ENCODE measurements at regions not wholly inside any gene's neighbourhood (a gene's known extent, or its start where the extent isn't known, plus 50 kb on each side); places are given as distances from the start of the nearest gene placed in this dataset.

DNA sequence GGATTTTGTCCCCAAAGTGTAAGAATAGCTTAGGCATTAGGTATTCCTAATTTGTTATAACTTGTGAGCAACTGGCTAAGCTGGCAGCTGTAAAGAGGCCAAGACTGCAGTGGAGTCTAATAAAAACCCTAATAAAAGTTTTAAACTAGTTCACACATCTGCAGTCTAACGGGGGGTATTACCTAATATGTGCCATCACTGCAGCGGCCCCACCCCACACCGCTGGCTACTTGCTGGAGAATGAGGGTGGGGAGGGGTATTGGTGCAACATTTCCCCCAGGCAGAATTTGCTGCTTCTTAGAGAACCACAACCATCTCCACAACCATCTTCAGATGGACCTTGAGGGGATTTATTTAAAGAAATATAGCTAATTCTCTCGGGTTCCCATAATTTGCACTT, 135.0 kb downstream of the ZC3H11B start:
- DNase-seq (ENCODE audit: extremely low read depth in 1 of 2, low read depth in 1 of 2) = no peak

DNA sequence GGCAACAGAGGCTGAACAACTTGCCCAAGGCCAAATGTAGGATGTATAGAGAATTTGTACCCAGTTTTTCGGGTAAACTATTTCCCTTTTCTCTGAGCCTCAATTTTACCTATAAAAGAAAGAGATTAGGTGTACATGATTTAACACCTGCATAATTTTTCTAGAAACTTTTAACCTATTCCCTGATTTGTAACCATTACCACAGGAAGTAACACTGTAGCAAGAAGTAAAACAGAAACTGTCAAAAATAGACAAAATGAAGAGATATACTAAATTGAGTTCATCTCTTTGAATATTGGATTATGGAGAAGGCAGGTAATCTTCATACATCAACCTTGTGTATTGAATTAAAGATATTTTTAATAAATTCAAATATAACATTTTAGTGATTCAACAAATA, 136.2 kb downstream of the ZC3H11B start:
- DNase-seq (ENCODE audit: extremely low read depth in 1 of 2, low read depth in 1 of 2) = no peak

DNA sequence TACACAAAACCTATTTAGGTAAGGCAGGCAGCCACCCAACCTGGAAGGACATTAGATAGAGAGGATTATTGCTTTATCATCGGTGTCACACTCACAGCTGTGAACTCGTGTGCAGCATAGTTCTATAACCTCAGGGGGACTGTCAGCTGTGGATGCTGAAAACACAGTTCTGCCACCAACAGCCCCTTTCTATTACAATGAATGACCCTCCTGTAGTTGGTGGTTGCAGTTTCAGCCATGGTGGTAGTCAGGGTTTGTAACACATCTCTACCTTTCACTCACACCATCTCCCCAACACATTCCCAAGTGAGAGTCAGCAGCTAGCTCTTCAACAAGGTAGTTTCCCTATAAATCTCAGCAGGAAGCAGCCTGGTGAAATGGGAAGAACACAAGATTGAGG, 136.8 kb downstream of the ZC3H11B start:
- no peak for DNase-seq (ENCODE audit: extremely low read depth in 1 of 2, low read depth in 1 of 2)

DNA sequence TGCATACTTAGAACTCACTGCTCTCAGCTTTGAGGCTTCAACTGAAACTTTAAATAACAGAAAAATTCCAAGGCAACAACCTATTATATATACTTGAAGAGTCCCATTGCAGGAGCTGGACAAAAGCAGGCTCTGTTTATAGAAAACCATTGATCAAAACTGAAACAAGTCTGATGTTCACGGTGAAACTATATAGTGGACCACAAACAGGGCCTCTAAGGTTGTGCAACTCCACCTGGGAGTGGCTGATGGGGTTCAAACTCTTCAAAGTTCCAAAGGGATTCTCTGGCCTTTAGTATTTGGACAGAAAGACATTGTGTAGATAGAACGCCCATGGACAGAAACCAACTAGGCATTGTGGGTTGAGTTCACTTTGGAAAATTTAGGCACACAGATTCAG, 140.3 kb downstream of the ZC3H11B start:
- no peak for DNase-seq (ENCODE audit: extremely low read depth in 1 of 2, low read depth in 1 of 2)

DNA sequence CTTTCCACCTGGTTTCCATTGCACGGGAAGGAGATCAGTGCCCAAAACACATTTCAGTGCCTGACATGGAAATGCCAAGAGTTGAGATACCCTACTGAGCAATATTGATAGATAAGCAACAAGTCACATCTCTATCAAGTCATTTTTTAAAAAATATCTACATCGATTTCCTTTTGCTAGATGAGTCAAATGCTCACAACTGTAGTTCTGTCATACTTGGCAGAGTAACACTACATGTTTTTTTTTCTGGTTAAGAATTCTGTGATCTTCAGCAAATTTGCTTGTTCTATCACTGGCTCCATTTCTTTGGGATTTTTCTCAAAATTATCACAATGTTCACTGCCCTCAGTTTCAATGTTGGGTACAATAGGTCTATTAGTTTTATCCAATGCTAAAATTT, 145.4 kb downstream of the ZC3H11B start:
- DNase-seq (ENCODE audit: extremely low read depth in 1 of 2, low read depth in 1 of 2) = no peak

DNA sequence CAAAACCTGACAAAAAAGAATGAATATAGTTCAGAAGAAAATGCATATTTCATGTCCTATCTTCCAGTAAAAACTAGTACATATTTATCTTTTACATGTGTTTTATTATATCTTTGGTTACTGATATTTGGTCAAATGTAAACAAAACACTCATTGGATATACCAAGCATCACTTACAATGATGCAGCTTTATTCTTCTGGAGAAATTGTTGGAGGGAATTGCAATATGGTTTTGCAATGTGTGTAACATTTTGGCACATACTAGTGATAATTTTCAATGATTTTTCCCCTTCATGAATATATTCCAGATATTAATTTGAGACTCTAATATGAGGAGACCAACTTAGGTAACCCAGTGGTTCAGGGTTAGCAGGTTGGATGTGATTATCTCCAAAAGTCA, 146.1 kb downstream of the ZC3H11B start:
- DNase-seq (ENCODE audit: extremely low read depth in 1 of 2, low read depth in 1 of 2) = no peak

DNA sequence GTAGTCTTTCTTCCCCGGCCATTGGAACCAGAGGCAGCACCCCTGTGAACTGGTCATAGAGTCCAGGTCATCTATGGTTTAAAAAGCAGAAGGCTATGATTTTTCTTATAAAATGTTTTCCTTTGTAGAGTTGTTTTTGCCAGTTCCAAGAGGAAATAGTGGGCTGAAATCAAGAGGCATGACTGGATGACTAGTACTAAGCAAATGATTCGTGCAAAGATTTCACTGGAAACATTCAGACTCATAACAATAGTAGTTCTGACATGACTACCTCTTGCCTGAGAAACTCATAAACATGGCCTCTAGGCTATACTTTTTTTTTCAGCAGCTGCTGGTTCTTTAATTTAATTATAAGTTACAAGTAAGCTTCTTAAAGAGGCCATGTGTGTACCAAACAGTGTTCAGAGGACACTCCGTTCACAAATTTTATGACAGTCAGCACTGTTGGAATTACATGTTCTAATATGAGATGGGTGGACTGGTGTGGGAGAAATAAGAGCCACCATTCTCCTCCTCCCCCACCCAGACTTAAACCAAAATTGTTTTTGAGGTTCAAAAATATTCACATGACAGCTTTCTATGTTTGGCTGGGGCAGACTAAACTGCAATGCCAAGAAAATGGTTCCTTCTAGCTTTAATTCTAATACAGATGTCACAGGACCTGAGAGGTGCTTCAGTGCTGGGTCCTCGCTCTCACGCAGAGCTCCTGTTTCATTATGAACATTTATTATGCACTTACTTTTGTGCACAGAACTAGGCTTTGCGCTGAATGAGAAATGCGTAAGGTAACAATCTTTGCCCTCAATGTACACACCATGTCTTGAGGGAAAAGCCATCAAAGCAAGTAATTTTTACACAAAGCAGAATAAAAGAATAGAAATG, 147.5 kb downstream of the ZC3H11B start:
- no peak for DNase-seq (ENCODE audit: extremely low read depth in 1 of 2, low read depth in 1 of 2)

DNA sequence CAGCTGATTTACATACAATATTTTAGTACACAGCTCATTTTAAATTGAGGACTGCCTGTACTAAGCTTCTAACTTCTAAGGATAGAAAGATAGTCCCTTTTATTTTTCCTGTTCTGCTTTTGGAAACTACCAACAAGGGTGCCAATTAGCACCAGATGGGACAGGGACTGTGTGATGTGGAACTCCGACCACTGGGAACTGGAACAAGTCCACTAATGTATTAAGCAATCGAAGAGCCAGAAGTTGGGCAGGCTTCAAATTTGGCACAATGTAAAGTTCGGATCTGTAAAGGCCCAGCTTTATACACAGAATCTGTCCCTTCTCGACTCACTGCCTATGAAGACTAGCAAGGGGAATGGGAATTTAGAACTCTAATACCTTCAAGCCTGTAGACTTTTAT, 149.3 kb downstream of the ZC3H11B start:
- DNase-seq (ENCODE audit: extremely low read depth in 1 of 2, low read depth in 1 of 2) = no peak

DNA sequence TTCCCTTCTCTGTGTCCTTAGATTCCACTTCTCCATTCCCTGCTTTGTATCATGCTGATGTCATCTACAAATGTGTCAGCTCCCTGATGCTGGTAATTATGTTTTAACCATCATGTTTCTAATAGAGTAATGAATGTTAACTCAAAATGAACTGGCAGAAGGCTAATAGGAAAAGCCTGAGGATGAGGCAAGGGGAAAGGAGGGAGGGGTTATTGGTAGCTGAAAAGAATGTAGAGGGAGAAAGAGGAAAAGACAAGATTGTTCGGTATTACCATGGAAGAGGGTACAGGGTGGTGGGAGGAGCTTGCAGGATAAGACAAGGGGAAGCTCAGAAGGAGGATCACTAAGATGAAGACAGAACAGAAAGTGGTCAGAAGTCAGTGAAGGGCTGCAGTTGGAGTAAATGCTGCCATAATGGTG, 150.9 kb downstream of the ZC3H11B start:
- DNase-seq (ENCODE audit: extremely low read depth in 1 of 2, low read depth in 1 of 2) = no peak

DNA sequence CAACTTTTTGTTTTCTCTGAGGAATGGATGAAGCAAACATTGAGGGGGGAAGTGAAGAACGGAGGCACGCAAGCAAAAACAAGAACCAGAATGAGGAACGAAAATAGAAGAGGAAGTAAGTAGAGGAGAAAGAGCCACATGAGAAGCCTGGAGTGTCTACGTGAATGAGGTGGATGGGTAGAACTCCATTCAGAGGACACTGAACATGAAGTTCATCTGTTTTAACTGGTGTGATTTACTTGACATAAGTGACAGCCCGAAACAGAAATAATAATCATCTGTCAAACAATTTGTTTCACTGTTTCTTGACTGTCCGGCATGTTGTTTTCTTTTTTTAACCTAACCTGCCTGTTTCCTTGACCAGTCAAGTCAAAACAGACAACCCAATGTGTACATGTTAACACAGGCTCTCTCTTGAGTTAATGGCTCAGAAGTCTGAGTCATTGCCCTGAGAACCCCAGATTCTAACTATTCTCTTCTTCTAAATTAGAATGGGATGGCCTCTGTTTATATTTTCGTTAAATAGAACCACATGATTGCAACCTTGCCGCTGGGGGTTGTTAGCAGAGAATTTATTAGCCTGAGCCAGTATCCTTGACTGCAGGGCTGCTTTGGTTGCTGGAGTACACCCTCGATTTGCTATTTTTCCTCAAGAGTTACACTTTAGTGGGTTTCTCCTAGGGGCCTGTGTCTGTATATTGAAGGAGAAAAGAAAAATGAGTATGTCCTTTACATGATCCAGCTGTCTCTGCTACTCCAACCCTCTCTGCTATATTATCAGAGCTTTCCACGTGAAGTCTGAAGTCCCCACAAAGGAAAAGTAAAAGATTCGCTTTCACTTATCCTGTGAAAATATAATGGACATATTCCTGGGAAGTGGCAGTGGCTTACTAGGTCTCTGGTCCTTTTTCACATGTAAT, 151.7 kb downstream of the ZC3H11B start:
- DNase-seq (ENCODE audit: extremely low read depth in 1 of 2, low read depth in 1 of 2) = no peak

DNA sequence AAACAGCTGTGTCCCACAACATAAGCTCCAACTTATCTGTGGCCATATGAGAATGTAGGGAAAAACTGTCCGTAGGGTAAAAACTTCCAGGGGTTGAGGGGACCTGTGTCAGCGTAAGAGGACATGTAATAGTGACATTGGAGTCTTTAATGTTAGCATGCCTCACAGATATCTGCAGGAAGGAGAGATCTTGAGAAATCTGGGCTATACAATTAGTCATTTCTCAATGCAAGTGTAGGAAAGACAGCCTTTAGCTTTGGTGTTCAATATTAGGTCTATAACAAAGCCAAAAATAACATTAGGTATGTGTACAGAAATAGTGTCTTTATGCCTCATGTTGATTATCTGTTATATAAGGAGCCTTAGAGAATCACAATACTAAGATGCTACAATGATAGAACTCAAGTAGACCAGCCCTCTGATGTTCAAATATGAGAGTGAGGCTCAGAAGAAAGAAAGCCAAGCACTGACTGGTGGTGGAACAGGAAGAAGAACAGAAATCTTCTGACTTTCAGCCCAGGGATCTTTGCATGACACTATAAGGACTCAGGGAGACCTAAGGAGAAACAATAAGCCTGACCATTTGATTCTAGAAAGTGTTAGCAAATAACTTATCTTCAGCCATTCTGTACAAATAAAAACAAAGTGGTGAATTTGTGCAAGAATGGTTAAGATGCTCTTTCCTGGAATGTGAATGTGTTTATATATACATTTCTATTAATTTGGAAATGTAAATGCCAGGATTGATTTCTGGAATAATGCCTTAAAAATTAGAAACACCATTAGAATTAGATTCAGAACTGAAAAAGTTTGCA, 152.6 kb downstream of the ZC3H11B start:
- no peak for DNase-seq (ENCODE audit: extremely low read depth in 1 of 2, low read depth in 1 of 2)

DNA sequence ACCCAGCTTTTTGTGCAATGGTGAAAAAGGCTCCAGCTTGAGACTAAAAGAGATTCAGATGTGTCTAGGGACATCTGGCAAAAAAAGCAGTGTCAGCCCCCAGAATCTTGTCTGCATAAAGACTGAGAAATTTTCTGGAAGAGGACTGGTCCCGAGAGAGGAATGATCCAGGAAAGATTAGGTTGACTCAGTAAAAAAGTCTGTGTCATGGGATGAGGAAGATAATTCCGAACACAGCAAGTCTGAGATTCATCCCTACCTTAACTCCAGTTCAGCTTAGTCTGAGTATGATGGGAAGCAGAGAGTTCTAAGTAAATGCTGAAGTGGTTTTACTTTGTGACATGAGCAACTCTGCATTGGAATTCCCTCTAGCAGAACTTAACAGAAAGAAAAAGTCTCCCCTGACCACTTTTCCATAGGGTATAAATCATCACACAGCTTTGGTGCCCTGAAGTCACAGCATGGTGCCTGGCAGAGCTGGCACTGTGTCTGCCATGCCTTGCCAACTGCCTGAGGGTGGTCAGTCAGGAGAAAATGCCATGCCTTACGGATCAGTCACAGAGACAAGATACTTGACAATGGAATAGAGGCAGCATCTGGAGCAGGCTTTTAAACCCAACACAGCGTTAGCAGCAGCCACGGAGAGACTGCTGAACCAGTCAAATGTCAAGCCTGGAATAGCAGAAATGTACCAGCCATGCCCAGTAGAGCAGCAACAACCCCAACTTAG, 153.4 kb downstream of the ZC3H11B start:
- DNase-seq (ENCODE audit: extremely low read depth in 1 of 2, low read depth in 1 of 2) = no peak

DNA sequence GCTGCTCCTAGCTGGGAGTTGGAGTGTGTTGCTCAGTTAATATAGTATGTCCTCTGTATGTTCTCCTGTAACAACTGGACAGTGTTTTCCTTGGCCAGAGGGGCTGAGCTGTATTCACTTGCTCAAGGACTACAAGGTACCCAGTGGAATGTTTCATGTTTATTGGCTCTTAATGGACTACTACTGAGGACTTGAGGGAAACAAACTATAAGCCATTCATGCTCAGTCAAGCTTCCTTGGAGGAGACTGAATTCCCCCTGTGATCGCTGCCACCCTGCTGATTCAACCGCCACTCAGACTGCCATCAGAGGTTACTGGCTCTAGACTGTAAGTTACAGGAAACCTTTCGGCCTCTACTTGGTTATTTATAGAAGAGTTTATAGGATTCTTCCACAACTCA, 166.6 kb downstream of the ZC3H11B start:
- DNase-seq (ENCODE audit: extremely low read depth in 1 of 2, low read depth in 1 of 2) = no peak

DNA sequence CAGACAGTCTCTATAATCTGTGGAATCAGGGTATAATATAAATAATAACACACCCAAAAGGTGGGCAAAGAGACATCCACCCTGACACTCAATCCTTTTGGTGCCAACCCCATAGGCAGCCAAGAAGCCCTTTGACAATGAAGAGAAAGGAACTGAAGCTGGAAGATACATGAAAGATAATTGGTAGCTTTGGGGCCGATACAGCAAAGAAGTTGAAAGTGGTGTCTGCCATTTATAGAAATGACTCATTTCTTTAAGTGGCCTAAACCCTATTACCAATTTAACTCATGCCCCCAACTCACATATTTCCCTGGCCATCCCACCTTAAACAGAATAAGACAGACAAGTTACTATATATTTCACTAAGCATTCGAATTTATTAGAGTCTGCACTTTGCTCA, 167.0 kb downstream of the ZC3H11B start:
- no peak for DNase-seq (ENCODE audit: extremely low read depth in 1 of 2, low read depth in 1 of 2)

DNA sequence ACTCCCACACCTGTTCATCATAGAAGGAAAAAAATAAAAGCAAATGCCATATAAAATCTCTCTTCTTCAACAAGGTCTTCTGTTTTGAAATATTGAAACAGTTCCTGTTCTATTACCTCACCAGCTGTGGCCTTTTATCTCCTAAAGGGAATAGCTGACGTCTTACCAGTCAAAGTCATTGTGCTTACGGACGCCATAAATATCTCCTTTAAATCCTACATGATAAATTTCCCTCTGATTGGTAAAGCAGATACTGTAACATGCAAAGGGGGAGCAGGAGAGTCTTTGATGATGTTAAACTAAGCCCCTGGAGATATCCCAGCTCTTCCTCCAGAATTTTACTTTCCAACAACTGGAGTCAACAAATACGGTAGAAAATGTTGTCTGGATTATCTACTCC, 168.4 kb downstream of the ZC3H11B start:
- no peak for DNase-seq (ENCODE audit: extremely low read depth in 1 of 2, low read depth in 1 of 2)

DNA sequence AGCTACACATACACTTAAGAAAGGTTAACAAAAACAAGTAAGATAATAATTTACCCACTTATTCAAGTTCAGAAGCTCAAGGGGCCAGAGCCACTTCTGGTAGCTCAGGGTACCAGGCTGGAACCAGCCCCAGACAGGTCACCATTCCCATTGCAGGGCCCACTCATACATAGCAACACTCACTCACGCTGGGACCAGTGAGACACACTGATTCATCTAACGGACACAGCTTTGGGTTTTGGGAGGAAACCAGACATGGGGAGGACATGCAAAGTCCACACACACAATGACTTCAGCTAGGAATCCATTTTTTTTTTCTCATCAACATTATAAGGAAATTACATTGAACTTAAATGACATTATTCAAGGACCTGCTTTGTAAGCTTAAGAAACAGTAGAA, 169.1 kb downstream of the ZC3H11B start:
- no peak for DNase-seq (ENCODE audit: extremely low read depth in 1 of 2, low read depth in 1 of 2)

DNA sequence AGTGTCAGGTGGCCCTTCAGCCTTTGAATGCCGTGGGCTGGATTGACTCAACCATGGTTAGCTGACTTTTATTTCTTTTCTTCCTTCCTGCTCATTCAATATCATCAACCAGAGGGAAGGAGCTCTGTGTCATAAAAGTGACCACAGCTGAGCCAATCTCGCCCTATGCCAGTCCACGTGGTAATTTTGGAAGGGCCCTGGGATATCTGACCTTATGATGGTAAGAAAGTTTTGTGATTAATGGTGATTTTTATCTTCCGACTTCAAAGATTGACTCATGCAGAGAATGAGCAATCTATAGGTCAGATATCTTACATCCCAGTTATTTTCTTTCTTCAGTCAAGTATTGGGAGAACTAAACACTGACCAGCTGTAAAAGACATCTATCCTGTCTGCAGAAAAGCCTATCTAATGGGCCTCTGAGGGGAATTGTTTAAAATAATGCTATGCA, 170.3 kb downstream of the ZC3H11B start:
- DNase-seq (ENCODE audit: extremely low read depth in 1 of 2, low read depth in 1 of 2) = no peak

DNA sequence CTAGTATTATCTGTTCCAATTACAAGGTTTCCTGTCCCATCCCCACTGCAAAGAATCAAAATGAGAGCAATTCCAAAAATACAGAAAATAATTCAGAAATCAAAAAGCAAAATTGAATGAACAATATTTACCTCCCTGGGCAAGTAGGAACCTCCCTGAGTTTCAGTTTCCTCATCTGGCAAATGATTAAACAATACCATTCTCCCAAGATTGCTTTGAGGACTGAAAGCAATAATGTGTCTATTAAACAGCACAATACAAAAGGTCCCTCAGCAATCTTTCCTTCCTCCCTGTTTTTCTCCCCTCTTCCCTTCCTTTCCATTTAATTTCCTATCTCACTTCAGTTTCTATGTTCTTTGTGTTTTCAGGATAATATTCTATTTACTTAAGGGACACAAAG, 171.0 kb downstream of the ZC3H11B start:
- DNase-seq (ENCODE audit: extremely low read depth in 1 of 2, low read depth in 1 of 2) = no peak

DNA sequence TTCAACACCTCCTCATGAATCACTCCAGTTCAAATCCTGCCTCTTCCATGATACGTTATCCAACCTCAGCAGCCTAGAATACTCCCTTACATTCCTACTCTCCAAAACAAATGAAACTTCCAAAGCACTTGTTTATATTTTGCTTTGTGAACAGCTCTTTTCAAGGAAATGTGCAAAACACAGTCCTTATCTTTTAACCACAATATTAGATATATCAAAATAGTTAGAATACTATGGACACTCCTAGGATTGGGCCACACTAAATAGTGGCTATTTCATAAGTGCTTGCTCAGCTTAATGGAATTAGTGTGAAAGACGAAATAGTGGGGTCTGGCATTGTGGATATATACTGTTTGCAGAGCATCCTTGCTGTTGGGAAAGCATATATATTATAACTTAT, 173.5 kb downstream of the ZC3H11B start:
- no peak for DNase-seq (ENCODE audit: extremely low read depth in 1 of 2, low read depth in 1 of 2)

DNA sequence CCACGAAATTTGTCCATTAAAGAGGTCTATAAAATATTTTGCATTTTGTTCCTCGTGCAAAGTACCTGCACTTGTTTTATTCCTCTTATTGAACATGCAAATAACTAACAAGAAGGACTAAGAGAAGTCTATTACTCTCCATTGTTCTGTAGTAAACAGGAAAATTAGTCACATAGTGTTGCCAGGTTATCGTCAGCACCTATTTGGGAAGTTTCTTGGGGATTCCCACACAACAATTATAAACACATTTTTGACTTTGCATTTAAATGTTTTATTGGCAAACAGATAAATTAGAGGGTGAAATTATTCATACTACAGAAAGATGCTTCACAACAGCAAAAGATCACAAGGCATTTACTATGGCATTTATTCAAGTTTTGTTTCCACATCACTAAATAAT, 174.5 kb downstream of the ZC3H11B start:
- DNase-seq (ENCODE audit: extremely low read depth in 1 of 2, low read depth in 1 of 2) = no peak

Measured in stimulated activated CD8-positive, alpha-beta memory T cell treated with anti-CD3 and anti-CD28 coated beads, Interleukin-7, amount 100 ng/mL, for 48 hours (primary cell).